ENCODE measurements at regions not wholly inside any gene's neighbourhood (a gene's known extent, or its start where the extent isn't known, plus 50 kb on each side); places are given as distances from the start of the nearest gene placed in this dataset.

DNA sequence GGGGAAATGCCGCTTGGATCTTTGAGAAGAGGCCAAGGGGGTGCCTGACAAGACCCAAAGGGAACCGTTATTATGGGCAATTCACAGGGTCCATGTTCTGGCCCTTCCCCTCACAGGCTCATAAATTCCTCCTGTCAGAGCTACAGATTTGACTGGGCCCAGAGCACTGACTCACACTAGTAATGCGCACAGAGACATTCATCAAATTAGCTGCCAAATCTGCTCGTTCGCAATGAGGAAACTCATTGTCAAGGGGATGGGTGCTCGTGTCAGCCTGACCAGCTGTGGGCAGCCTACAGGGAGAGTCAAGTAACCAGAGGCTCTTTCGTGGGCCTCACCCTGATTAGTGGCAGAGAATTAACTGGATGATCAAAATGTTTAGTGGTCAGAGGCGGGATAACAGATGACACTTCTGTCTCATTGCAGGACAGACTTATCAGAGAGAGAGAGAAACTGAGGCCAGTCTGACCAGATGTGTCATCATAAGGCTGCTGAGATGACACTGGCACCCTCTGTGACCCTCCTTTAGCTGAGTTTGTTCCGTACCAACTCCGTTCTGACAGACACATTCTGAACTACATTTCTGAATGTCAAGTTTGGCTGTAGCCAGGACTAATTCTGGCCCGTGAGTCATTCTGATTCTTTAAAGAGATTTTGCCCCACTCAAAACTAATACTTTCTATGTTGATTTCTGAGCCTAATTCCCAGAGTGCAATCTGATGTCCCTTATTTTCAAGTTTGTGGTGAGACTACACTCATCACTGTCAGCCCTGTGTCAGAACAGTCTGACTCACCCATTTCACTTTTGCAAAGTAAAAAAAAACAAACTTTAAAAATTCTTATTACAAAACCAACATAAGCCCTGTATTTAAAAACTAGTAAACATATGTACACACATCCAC is 377.1 kb downstream of the ACTL7B start:
- H3K27ac ChIP-seq = no peak overlapping the region
- no peak overlapping the region for H3K4me2 ChIP-seq
- H3K4me1 ChIP-seq (ENCODE audit: low read depth, poor library complexity, severe bottlenecking) = no peaks in the 10 kb centered on the region
- no peaks in the 10 kb centered on the region for H3K79me2 ChIP-seq (ENCODE audit: insufficient read depth, low read depth)
- H3K36me3 ChIP-seq (ENCODE audit: insufficient read depth) = no peaks in the 10 kb centered on the region
- H2AFZ ChIP-seq (ENCODE audit: low read depth) = no peak overlapping the region
- TF ChIP-seq, protein P1, sequence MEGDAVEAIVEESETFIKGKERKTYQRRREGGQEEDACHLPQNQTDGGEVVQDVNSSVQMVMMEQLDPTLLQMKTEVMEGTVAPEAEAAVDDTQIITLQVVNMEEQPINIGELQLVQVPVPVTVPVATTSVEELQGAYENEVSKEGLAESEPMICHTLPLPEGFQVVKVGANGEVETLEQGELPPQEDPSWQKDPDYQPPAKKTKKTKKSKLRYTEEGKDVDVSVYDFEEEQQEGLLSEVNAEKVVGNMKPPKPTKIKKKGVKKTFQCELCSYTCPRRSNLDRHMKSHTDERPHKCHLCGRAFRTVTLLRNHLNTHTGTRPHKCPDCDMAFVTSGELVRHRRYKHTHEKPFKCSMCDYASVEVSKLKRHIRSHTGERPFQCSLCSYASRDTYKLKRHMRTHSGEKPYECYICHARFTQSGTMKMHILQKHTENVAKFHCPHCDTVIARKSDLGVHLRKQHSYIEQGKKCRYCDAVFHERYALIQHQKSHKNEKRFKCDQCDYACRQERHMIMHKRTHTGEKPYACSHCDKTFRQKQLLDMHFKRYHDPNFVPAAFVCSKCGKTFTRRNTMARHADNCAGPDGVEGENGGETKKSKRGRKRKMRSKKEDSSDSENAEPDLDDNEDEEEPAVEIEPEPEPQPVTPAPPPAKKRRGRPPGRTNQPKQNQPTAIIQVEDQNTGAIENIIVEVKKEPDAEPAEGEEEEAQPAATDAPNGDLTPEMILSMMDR (conservative IDR thresholded peaks at IDR 0.05; ENCODE audit: low read depth, low read length) = no peak
- no peaks in the 10 kb centered on the region for H3K27me3 ChIP-seq (ENCODE audit: insufficient read depth, low read depth)
- no peak overlapping the region for H3K4me3 ChIP-seq (IDR thresholded peaks at IDR 0.05; ENCODE audit: insufficient read depth, low read depth, low read length)
- no peak overlapping the region for H3K9ac ChIP-seq
- no peaks in the 10 kb centered on the region for H4K20me1 ChIP-seq (ENCODE audit: insufficient read depth)

DNA sequence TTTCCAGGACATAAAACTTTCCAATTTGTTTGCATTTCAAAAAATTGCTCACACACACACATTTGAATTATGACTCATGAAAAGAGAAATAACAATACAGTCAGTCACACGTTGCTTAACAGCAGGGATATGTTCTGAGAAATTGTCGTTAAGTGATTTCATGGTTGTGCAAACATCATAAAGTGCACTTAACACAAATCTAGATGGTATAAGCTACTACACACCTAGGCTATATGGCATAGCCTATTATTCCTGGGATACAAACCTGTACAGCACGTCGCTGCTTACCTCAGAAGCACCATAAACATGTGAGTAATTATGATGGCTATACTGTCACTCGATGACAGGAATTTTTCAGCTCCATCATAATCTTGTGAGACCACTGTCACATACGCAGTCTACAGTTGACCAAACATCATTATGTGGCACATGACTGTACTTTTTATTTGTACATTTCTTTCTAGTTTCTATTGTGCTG is 378.2 kb downstream of the ACTL7B start:
- Histone ChIP-seq H3K27me3 (ENCODE audit: insufficient read depth, low read depth) (no peaks in the 10 kb centered on the region), H4K20me1 (ENCODE audit: insufficient read depth) (no peaks in the 10 kb centered on the region), H3K27ac (no peak overlapping the region), H3K4me2 (no peak overlapping the region), H3K4me1 (ENCODE audit: low read depth, poor library complexity, severe bottlenecking) (no peaks in the 10 kb centered on the region), H3K36me3 (ENCODE audit: insufficient read depth) (no peaks in the 10 kb centered on the region), H3K9ac (no peak overlapping the region), H3K79me2 (ENCODE audit: insufficient read depth, low read depth) (no peaks in the 10 kb centered on the region), H2AFZ (ENCODE audit: low read depth) (no peak overlapping the region), H3K4me3 (IDR thresholded peaks at IDR 0.05; ENCODE audit: insufficient read depth, low read depth, low read length) (no peak overlapping the region)
- TF ChIP-seq, protein P1 (conservative IDR thresholded peaks at IDR 0.05; ENCODE audit: low read depth, low read length) = no peak

DNA sequence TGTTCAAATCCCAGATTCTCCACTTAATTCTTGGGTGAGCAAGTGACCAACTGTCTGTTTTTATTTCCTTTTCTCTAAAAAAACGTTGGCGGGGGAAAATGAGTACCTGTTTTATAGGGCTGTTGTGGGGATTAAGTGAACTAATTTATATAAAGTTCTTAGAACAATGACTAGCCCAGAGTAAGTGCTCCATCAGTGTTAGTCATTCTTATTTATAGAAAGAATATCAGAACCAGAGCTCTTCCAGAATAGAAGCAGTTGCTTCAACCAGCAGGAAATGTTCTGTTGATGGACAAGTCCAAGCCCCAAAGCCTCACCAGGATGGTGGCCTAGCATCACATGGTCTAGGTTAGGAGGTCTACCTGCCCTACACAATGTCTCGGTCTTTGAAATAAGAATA is 379.2 kb downstream of the ACTL7B start:
- Histone ChIP-seq H3K4me1 (ENCODE audit: low read depth, poor library complexity, severe bottlenecking) (no peaks in the 10 kb centered on the region), H3K4me3 (IDR thresholded peaks at IDR 0.05; ENCODE audit: insufficient read depth, low read depth, low read length) (no peak overlapping the region), H4K20me1 (ENCODE audit: insufficient read depth) (no peaks in the 10 kb centered on the region), H3K36me3 (ENCODE audit: insufficient read depth) (no peaks in the 10 kb centered on the region), H3K4me2 (no peak overlapping the region), H3K27ac (no peak overlapping the region), H3K9ac (no peak overlapping the region), H2AFZ (ENCODE audit: low read depth) (no peak overlapping the region), H3K27me3 (ENCODE audit: insufficient read depth, low read depth) (no peaks in the 10 kb centered on the region), H3K79me2 (ENCODE audit: insufficient read depth, low read depth) (no peaks in the 10 kb centered on the region)
- TF ChIP-seq, protein P1 (conservative IDR thresholded peaks at IDR 0.05; ENCODE audit: low read depth, low read length) = no peak

DNA sequence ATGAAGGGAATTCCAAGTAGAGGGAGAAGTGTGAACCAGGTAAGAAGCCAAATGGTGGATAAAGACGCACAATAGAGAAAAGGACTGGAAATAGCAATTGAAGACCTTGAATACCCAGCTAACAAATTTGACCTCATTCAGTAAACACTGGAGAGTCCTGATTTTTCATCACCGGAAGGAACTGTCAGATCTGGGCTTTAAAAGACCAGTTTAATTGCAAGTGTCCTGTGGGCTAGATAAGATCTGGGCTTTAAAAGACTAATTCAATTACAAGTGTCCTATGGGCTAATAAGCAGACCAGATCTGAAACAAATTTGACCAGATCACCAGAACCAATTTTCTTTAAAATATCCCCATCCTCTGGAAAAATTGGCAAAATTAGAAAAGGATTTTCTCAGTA is 380.0 kb downstream of the ACTL7B start:
- Histone ChIP-seq H3K36me3 (ENCODE audit: insufficient read depth) (no peaks in the 10 kb centered on the region), H4K20me1 (ENCODE audit: insufficient read depth) (no peaks in the 10 kb centered on the region), H2AFZ (ENCODE audit: low read depth) (no peak overlapping the region), H3K27ac (no peak overlapping the region), H3K4me2 (no peak overlapping the region), H3K27me3 (ENCODE audit: insufficient read depth, low read depth) (no peaks in the 10 kb centered on the region), H3K79me2 (ENCODE audit: insufficient read depth, low read depth) (no peaks in the 10 kb centered on the region), H3K4me3 (IDR thresholded peaks at IDR 0.05; ENCODE audit: insufficient read depth, low read depth, low read length) (no peak overlapping the region), H3K9ac (no peak overlapping the region), H3K4me1 (ENCODE audit: low read depth, poor library complexity, severe bottlenecking) (no peaks in the 10 kb centered on the region)
- TF ChIP-seq, protein P1 (conservative IDR thresholded peaks at IDR 0.05; ENCODE audit: low read depth, low read length) = no peak

Measured in KMS-11 (cell line).